ENCODE measurements at regions not wholly inside any gene's neighbourhood (a gene's known extent, or its start where the extent isn't known, plus 50 kb on each side); places are given as distances from the start of the nearest gene placed in this dataset.

DNA sequence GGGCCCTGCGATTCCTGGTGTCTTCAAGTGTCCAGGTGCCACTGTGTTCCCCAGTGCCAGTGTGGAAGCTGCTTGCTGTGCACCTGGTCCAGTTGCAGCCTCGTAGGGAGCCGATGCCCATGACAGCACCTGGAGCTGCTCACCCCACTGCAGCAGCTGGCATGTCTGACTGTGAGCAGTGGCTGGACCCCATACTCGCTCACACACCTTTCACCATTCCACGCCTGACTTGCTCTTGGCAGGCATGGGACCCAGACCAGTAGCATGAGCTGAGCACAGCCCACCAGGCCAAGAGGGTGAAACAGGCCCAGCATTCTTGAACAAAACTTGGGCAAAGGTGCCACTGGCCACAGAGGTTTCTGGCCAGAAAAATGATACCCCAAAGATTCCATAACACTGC lies 124.5 kb upstream of the THY1 start:
- TF ChIP-seq, protein P1, sequence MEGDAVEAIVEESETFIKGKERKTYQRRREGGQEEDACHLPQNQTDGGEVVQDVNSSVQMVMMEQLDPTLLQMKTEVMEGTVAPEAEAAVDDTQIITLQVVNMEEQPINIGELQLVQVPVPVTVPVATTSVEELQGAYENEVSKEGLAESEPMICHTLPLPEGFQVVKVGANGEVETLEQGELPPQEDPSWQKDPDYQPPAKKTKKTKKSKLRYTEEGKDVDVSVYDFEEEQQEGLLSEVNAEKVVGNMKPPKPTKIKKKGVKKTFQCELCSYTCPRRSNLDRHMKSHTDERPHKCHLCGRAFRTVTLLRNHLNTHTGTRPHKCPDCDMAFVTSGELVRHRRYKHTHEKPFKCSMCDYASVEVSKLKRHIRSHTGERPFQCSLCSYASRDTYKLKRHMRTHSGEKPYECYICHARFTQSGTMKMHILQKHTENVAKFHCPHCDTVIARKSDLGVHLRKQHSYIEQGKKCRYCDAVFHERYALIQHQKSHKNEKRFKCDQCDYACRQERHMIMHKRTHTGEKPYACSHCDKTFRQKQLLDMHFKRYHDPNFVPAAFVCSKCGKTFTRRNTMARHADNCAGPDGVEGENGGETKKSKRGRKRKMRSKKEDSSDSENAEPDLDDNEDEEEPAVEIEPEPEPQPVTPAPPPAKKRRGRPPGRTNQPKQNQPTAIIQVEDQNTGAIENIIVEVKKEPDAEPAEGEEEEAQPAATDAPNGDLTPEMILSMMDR (IDR thresholded peaks at IDR 0.05; ENCODE audit: insufficient read depth, low read depth, low read length): no peak
- TF ChIP-seq EZH2 (IDR thresholded peaks at IDR 0.05; ENCODE audit: insufficient read depth, low read length): no peak
